Panc1 (cell line): ENCODE measurements at regions not wholly inside any gene's neighbourhood (a gene's known extent, or its start where the extent isn't known, plus 50 kb on each side); places are given as distances from the start of the nearest gene placed in this dataset.

Source experiments
- ATAC-seq: fragments of 200-7000 bp; cut with Tn5 transposase; 2 replicates; pipeline ENCODE4 v1.9.1; 2020; ENCODE audit warnings: mild to moderate bottlenecking, moderate library complexity
- BruUV-seq: library from RNA; stranded (reverse); fragments of 400-500 nt; replicated peaks from 2 replicates; lab custom pipeline; 2021; lab: Mats Ljungman, UMichigan
- CTCF ChIA-PET: fragments of 300-600 bp; sonication (Branson Sonifier 250); formaldehyde crosslinking; loops from one replicate; lab custom pipeline; 2022; ENCODE audit warnings: antibody characterized with exemption; lab: Charles Lee
- POLR2A ChIA-PET: fragments of 300-600 bp; sonication (Branson Sonifier 250); formaldehyde crosslinking; loops from one replicate; lab custom pipeline; 2022; ENCODE audit warnings: antibody characterized with exemption; lab: Charles Lee
- DNase-seq: peaks from one replicate; pipeline ENCODE4 v3.0.0-alpha.2; 2010; ENCODE audit warnings: low read depth, low spot score
- H3K27ac ChIP-seq: 2 replicates; pipeline ENCODE4 v1.5.1; 2011; ENCODE audit warnings: mild to moderate bottlenecking, low read length, inconsistent platforms
- H3K27me3 ChIP-seq: fragments of 200-500 bp; sonication (Bioruptor generic); 2 replicates; pipeline ENCODE4 v1.6.0; 2014; ENCODE audit warnings: low read length, inconsistent platforms; ENCODE audit not compliant: control insufficient read depth, insufficient read depth
- H3K36me3 ChIP-seq: fragments of 200-500 bp; sonication (Bioruptor generic); 2 replicates; pipeline ENCODE4 v1.5.1; 2014; ENCODE audit warnings: inconsistent platforms, mild to moderate bottlenecking, low read length, moderate library complexity; ENCODE audit not compliant: control insufficient read depth, insufficient read depth
- H3K4me1 ChIP-seq: 2 replicates; pipeline ENCODE4 v1.5.1; 2011; ENCODE audit warnings: inconsistent platforms, mild to moderate bottlenecking, low read length, moderate library complexity; ENCODE audit not compliant: control insufficient read depth, insufficient read depth
- H3K4me3 ChIP-seq, 2 experiments: 2 replicates each; pipeline ENCODE4 v1.5.1; 2011 to 2012; ENCODE audit warnings: low read depth in 2 of 2, low read length in 2 of 2, mild to moderate bottlenecking in 2 of 2, inconsistent platforms in 1 of 2, moderate library complexity in 1 of 2
- H3K9me3 ChIP-seq: fragments of 200-500 bp; sonication (Bioruptor generic); 2 replicates; pipeline ENCODE4 v1.5.1; 2014; ENCODE audit warnings: low read depth, mild to moderate bottlenecking, inconsistent platforms, low read length, moderate library complexity; ENCODE audit not compliant: control insufficient read depth, insufficient read depth
- POLR2AphosphoS5 ChIP-seq: IDR thresholded peaks from 2 replicates; pipeline ENCODE4 v1.6.1; 2012; ENCODE audit warnings: mild to moderate bottlenecking, low read depth, low read length, moderate library complexity
- SIN3A ChIP-seq: IDR thresholded peaks from 2 replicates; pipeline ENCODE4 v1.6.1; 2012; ENCODE audit warnings: low read depth, mild to moderate bottlenecking, low read length, moderate library complexity, borderline replicate concordance; ENCODE audit not compliant: insufficient read depth
- TCF7L2 ChIP-seq: IDR thresholded peaks from 2 replicates; pipeline ENCODE4 v1.6.1; 2011; ENCODE audit warnings: mild to moderate bottlenecking, low read depth, low read length, inconsistent platforms
- in situ Hi-C: cut with HindIII; loops from 2 replicates; pipeline ENCODE4 v1.10.0; 2016; ENCODE audit warnings: low sequenced_read_pairs, low pct_unique_long_range_greater_than_20kb
- intact Hi-C: fragments of 100-400 bp; cut with micrococcal nuclease; formaldehyde crosslinking; loops from one replicate; pipeline ENCODE4 v1.10.0; 2022; ENCODE audit not compliant: unreplicated experiment
- TF ChIP-seq, protein P1 (sequence below): fragments of 450-650 bp; IDR thresholded peaks from 2 replicates; pipeline ENCODE4 v1.5.1; 2017; ENCODE audit warnings: mild to moderate bottlenecking
- TF ChIP-seq, protein P2 (sequence below), 2 experiments: IDR thresholded peaks; 2 replicates each; pipeline ENCODE4 v1.6.1; 2011 to 2012; ENCODE audit warnings: low read depth in 2 of 2, control low read depth in 1 of 2, low read length in 1 of 2, mild to moderate bottlenecking in 1 of 2, moderate library complexity in 1 of 2; ENCODE audit not compliant: insufficient read depth in 1 of 2

DNA sequence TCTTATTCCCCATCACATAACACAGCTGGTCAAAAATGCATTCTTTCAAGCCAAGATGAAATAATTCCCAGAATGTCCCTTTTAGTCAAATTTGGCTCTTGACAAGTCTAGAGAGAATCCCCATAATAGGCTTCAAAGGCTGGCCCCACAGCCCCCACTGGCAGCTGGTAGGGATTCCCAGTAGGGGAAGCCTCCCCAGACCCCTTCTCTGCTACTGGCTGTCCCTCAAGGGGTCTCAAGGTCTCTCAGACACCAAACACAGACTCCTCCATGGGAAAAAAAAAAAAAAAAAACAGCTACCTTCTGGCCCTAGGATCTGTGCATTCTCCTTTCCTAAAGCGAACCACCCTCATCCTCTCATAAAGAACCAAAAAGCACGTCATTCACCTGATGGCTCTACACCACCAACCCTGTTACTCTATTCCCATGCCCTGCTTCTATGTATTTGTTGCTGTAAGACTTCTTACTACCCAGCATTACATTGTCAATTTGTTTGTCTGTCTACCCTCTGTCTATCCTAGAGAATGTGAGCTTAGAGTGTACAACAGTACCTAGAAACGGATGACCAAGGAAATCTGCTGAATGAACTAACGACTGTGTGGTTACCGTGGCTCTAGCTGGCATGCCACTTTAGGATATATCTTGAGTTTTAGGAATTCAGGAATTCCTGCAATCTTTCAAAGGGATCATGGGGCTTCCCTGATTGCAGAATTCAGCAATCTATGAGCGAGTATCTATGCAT, 164.1 kb upstream of the NSMCE3 start:
- no peak for ATAC-seq
- H3K36me3 ChIP-seq = no peaks in the 10 kb centered on the region
- CTCF ChIA-PET = no interaction called here
- intact Hi-C loops = no loop called here
- H3K27ac ChIP-seq = no peak overlapping the region
- POLR2A ChIA-PET = no interaction called here
- peaks cover 8% of the 10 kb centered on the region; the same call in 1 of the 2 replicates for H3K27me3 ChIP-seq
- no TSS peak for BruUV-seq
- no peaks in the 10 kb centered on the region for H3K4me1 ChIP-seq
- no peaks in the 10 kb centered on the region for H3K9me3 ChIP-seq
- TF ChIP-seq TCF7L2 = no peak
- TF ChIP-seq, protein P1, sequence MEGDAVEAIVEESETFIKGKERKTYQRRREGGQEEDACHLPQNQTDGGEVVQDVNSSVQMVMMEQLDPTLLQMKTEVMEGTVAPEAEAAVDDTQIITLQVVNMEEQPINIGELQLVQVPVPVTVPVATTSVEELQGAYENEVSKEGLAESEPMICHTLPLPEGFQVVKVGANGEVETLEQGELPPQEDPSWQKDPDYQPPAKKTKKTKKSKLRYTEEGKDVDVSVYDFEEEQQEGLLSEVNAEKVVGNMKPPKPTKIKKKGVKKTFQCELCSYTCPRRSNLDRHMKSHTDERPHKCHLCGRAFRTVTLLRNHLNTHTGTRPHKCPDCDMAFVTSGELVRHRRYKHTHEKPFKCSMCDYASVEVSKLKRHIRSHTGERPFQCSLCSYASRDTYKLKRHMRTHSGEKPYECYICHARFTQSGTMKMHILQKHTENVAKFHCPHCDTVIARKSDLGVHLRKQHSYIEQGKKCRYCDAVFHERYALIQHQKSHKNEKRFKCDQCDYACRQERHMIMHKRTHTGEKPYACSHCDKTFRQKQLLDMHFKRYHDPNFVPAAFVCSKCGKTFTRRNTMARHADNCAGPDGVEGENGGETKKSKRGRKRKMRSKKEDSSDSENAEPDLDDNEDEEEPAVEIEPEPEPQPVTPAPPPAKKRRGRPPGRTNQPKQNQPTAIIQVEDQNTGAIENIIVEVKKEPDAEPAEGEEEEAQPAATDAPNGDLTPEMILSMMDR = no peak
- H3K4me3 ChIP-seq = no peak overlapping the region
- in situ Hi-C loops = no loop called here
- DNase-seq = no peak

DNA sequence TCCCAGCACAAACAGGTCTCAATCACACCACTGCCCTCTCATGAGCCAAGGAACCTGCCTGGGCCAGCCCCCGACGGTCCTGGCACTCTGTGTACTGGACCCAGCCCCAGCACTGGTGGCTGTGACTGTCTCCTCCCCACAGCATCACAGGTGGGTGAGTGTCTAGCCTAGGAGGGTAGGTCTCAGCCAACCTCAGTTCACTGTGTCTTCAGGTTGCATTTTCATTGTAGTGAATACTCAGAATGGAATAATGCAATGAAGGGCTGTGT, 163.4 kb upstream of the NSMCE3 start:
- H3K27ac ChIP-seq = no peak overlapping the region
- CTCF ChIA-PET = no interaction called here
- H3K36me3 ChIP-seq = no peaks in the 10 kb centered on the region
- peaks cover 8% of the 10 kb centered on the region; the same call in 1 of the 2 replicates for H3K27me3 ChIP-seq
- ATAC-seq = no peak
- intact Hi-C loops (no loop called here), in situ Hi-C loops (no loop called here)
- BruUV-seq = no TSS peak
- TF ChIP-seq, protein P2, sequence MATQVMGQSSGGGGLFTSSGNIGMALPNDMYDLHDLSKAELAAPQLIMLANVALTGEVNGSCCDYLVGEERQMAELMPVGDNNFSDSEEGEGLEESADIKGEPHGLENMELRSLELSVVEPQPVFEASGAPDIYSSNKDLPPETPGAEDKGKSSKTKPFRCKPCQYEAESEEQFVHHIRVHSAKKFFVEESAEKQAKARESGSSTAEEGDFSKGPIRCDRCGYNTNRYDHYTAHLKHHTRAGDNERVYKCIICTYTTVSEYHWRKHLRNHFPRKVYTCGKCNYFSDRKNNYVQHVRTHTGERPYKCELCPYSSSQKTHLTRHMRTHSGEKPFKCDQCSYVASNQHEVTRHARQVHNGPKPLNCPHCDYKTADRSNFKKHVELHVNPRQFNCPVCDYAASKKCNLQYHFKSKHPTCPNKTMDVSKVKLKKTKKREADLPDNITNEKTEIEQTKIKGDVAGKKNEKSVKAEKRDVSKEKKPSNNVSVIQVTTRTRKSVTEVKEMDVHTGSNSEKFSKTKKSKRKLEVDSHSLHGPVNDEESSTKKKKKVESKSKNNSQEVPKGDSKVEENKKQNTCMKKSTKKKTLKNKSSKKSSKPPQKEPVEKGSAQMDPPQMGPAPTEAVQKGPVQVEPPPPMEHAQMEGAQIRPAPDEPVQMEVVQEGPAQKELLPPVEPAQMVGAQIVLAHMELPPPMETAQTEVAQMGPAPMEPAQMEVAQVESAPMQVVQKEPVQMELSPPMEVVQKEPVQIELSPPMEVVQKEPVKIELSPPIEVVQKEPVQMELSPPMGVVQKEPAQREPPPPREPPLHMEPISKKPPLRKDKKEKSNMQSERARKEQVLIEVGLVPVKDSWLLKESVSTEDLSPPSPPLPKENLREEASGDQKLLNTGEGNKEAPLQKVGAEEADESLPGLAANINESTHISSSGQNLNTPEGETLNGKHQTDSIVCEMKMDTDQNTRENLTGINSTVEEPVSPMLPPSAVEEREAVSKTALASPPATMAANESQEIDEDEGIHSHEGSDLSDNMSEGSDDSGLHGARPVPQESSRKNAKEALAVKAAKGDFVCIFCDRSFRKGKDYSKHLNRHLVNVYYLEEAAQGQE (IDR thresholded peaks at IDR 0.05; ENCODE audit: insufficient read depth in 1 of 2, low read depth in 2 of 2, low read length in 1 of 2) = no peak
- TF ChIP-seq, protein P1 = no peak
- TF ChIP-seq SIN3A = no peak
- TF ChIP-seq TCF7L2 = no peak
- TF ChIP-seq POLR2AphosphoS5 = no peak
- POLR2A ChIA-PET = no interaction called here
- no peak overlapping the region for H3K4me3 ChIP-seq
- H3K9me3 ChIP-seq = no peaks in the 10 kb centered on the region
- no peaks in the 10 kb centered on the region for H3K4me1 ChIP-seq
- no peak for DNase-seq
